Naive B cell (primary cell): ENCODE measurements at regions not wholly inside any gene's neighbourhood (a gene's known extent, or its start where the extent isn't known, plus 50 kb on each side); places are given as distances from the start of the nearest gene placed in this dataset.
A peak's percentile ranks its signal among the peaks of the same experiment; 100 is the strongest.

ENCODE experiments used
- ATAC-seq, 2 donors: fragments of 150-1000 bp; cut with Tn5 transposase; 2 replicates each; pipeline ENCODE4 v1.10.0; 2021; ENCODE audit warnings: low read depth in 2 of 2, mild to moderate bottlenecking in 2 of 2, moderate library complexity in 2 of 2
- DNase-seq: peaks from one replicate; pipeline ENCODE4 v3.0.0; 2022
- H3K27ac Mint-ChIP-seq, 6 donors: one replicate each; pipeline ENCODE4 v1.8.0; 2020 to 2022; ENCODE audit warnings: mild to moderate bottlenecking in 6 of 6, mixed read lengths in 6 of 6, moderate library complexity in 5 of 6, inconsistent platforms in 2 of 6
- H3K27me3 Mint-ChIP-seq, 3 donors: one replicate each; pipeline ENCODE4 v1.8.0; 2021 to 2022; ENCODE audit warnings: mixed read lengths in 3 of 3, mild to moderate bottlenecking in 1 of 3
- H3K36me3 Mint-ChIP-seq, 2 donors: one replicate each; pipeline ENCODE4 v1.8.0; 2020 to 2022; ENCODE audit warnings: mixed read lengths in 2 of 2, inconsistent platforms in 1 of 2, mild to moderate bottlenecking in 1 of 2
- H3K4me1 Mint-ChIP-seq, 3 donors: one replicate each; pipeline ENCODE4 v1.8.0; 2020 to 2022; ENCODE audit warnings: mixed read lengths in 3 of 3, inconsistent platforms in 1 of 3, mild to moderate bottlenecking in 1 of 3, moderate library complexity in 1 of 3
- H3K4me3 Mint-ChIP-seq, 8 donors: one replicate each; pipeline ENCODE4 v1.8.0; 2020 to 2022; ENCODE audit warnings: mild to moderate bottlenecking in 8 of 8, mixed read lengths in 8 of 8, moderate library complexity in 8 of 8, inconsistent platforms in 2 of 8
- H3K9me3 Mint-ChIP-seq, 7 donors: one replicate each; pipeline ENCODE4 v1.8.0; 2020 to 2022; ENCODE audit warnings: mixed read lengths in 7 of 7, mild to moderate bottlenecking in 5 of 7, inconsistent platforms in 2 of 7, moderate library complexity in 1 of 7

DNA sequence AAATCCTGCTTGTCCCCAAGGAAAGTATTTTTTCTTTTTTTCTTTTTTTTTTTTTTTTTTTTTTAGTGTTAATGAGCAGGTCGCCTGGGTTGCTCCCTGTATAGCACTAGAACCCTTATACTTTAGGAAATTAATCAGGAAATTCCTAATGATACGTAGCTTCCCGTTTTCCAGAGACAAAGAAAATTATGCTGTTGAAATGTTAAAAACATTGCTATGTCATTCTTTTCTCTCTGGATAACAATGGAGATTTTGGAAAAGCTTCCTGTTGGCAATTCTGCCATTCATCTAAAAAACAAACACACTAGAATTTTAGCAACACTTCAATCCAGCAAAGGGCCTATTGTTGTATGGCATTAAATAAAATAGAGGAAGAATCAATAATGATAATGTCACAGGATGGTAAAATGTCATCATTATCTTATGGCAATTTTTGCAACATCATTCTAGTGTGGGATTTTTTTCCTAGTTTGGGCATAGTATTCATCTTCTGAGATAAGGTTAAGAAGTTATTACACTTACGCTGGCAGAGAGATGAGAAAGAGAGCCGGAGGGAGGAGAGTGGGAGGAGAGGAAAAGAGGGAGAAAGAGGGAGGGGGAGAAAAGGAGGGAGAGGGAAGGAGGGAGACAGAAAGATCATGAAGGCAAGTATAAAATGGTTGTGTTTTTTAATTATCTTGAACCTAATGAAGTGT is 315.8 kb upstream of the PDE4D start:
- Mint-ChIP-seq H3K9me3 (no peaks in the 10 kb centered on the region), H3K27ac (peak overlapping the region in 1 of 6 donors; percentile 70), H3K27me3 (no peaks in the 10 kb centered on the region), H3K36me3 (no peaks in the 10 kb centered on the region), H3K4me1 (peaks cover 26 to 36% (median 32%) of the 10 kb centered on the region in 3 donors), H3K4me3 (no peak overlapping the region)
- DNase-seq (no peak), ATAC-seq (no peak)

- Mint-ChIP-seq H3K36me3 (no peaks in the 10 kb centered on the region), H3K27me3 (no peaks in the 10 kb centered on the region), H3K9me3 (no peaks in the 10 kb centered on the region), H3K4me1 (peaks cover 26 to 36% (median 32%) of the 10 kb centered on the region in 3 donors), H3K4me3 (no peak overlapping the region), H3K27ac (no peak overlapping the region)
- no peak for DNase-seq
- no peak for ATAC-seq
These were observed 315.2 kb upstream of the PDE4D start for GRCh38 chr5:60208716-60209115.

DNA sequence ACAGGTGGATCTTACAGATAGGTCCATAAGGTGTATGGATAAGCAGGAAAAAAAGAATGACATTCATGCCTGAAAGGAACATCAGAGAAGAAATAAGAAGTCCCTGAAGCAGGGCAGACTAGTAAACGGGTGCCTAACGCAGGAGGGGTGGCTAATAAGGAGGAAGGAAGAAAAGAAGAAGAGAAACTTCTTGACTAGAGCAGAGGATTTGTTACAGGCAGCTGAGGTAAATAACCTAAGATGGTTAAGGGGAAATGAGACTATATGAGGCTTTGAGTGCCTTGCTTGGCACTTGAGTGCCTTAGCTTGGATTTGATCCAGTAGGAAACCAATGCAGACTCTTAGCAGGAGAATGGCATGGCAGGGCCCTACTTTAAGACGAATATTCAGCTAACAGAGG is 313.5 kb upstream of the PDE4D start:
- no peaks in the 10 kb centered on the region for H3K27me3 Mint-ChIP-seq
- H3K27ac Mint-ChIP-seq = peak overlapping the region; percentile 0 to 89 (median 17)
- peak; percentile 100 for ATAC-seq
- H3K9me3 Mint-ChIP-seq = no peaks in the 10 kb centered on the region
- H3K4me1 Mint-ChIP-seq = peaks cover 26 to 36% (median 32%) of the 10 kb centered on the region in 3 donors
- no peaks in the 10 kb centered on the region for H3K36me3 Mint-ChIP-seq
- H3K4me3 Mint-ChIP-seq = peak overlapping the region in 2 of 8 donors; percentile 32 to 43
- DNase-seq = peak; percentile 64

- Mint-ChIP-seq H3K36me3 (no peaks in the 10 kb centered on the region), H3K4me3 (no peak overlapping the region), H3K4me1 (peaks cover 26 to 36% (median 32%) of the 10 kb centered on the region in 3 donors), H3K9me3 (no peaks in the 10 kb centered on the region), H3K27me3 (no peaks in the 10 kb centered on the region), H3K27ac (peak overlapping the region in 1 of 6 donors; percentile 79)
- no peak for ATAC-seq
- DNase-seq = no peak
These were observed 312.7 kb upstream of the PDE4D start for GRCh38 chr5:60206234-60206633.

DNA sequence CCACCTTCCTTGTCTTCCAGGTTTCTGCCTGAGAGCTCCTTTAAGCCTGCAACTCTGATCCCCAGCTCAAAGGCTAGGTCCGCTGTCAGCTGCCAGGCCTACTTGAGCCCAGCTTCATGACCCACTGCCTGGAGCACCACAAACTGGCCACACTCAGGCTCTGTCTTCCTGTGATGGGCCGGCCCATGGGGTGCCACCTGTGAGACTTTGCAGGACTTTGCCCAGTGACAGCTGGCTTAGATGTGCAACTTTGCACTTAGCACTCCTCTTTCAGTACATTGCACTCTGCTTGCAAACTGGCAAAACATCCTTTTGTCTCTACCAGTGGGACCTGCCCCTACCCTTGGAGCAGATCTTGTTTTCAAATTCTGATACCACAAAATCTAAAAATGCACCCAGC is 311.5 kb upstream of the PDE4D start:
- DNase-seq = no peak
- Mint-ChIP-seq H3K4me3 (peak overlapping the region in 2 of 8 donors; percentile 6 to 7), H3K27ac (peak overlapping the region in 1 of 6 donors; percentile 17), H3K27me3 (no peaks in the 10 kb centered on the region), H3K36me3 (no peaks in the 10 kb centered on the region), H3K4me1 (peaks cover 26 to 36% (median 32%) of the 10 kb centered on the region in 3 donors), H3K9me3 (peaks cover 0 to 6% (median 0%) of the 10 kb centered on the region in 7 donors)
- ATAC-seq = no peak

DNA sequence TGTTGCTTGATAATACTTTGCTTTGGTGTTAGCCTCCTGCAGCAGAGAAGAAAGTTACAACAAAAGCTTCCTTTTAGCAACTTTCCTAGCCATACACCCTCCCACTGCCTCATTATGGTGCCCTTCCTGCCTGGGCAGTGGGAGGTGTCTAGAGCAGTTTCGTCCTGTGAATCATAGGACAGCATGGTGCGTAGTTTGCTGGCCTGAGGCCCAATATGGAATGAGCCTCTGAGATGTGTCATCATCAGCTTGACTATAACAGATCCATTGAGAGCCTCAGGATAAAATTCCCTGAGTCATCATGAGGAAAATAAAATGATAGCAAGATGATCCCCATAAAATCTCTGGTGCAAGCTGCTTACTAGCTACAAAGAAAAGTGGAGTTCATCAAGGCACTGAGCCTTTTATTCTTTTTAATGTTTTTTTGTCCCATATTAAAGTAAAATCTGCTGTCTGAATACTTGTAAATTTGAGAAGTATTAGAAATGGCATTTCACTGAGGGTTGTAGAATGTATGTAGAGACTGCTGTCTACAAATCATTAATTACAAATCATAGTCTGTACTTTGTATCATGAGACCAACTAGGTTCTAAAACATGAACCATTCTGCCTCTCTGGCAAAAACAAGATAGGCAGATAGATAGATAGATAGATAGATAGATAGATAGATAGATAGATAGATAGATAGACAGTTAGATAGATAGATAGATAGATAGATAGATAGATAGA is 303.0 kb upstream of the PDE4D start:
- Mint-ChIP-seq H3K36me3 (no peaks in the 10 kb centered on the region), H3K9me3 (peaks cover 0 to 6% (median 2%) of the 10 kb centered on the region in 7 donors), H3K4me1 (no peaks in the 10 kb centered on the region), H3K27ac (peak overlapping the region in 1 of 6 donors; percentile 30), H3K27me3 (no peaks in the 10 kb centered on the region), H3K4me3 (no peak overlapping the region)
- no peak for ATAC-seq
- no peak for DNase-seq

GRCh38 chr5:60195551-60195950 is 302.0 kb upstream of the PDE4D start:
- Mint-ChIP-seq H3K27me3 (no peaks in the 10 kb centered on the region), H3K4me3 (no peak overlapping the region), H3K9me3 (peaks cover 0 to 7% (median 3%) of the 10 kb centered on the region in 7 donors), H3K27ac (no peak overlapping the region), H3K36me3 (no peaks in the 10 kb centered on the region), H3K4me1 (no peaks in the 10 kb centered on the region)
- ATAC-seq = no peak
- no peak for DNase-seq

DNA sequence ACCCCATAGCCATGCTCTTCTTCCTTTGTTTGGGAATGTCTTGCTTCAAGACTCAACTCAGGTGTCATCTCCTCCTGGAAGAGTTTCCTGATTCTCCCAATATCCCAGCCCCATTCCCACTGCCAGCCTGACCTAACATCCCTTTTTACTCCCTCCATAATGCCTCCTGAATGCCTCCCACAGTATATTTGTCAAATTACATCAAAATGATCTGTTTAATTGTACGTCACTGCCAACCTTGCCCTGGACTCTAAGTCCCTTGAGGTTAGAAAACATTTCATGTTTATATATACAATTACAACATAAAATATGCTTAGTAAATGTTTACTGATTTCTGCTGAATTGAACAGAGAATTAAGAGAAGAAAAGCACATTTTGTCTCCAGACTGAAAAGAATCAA is 301.6 kb upstream of the PDE4D start:
- no peak for ATAC-seq
- H3K4me1 Mint-ChIP-seq = no peaks in the 10 kb centered on the region
- H3K9me3 Mint-ChIP-seq = peaks cover 0 to 7% (median 2%) of the 10 kb centered on the region in 7 donors
- H3K27me3 Mint-ChIP-seq = no peaks in the 10 kb centered on the region
- no peak for DNase-seq
- H3K36me3 Mint-ChIP-seq = no peaks in the 10 kb centered on the region
- H3K27ac Mint-ChIP-seq = peak overlapping the region in 1 of 6 donors; percentile 2
- no peak overlapping the region for H3K4me3 Mint-ChIP-seq

DNA sequence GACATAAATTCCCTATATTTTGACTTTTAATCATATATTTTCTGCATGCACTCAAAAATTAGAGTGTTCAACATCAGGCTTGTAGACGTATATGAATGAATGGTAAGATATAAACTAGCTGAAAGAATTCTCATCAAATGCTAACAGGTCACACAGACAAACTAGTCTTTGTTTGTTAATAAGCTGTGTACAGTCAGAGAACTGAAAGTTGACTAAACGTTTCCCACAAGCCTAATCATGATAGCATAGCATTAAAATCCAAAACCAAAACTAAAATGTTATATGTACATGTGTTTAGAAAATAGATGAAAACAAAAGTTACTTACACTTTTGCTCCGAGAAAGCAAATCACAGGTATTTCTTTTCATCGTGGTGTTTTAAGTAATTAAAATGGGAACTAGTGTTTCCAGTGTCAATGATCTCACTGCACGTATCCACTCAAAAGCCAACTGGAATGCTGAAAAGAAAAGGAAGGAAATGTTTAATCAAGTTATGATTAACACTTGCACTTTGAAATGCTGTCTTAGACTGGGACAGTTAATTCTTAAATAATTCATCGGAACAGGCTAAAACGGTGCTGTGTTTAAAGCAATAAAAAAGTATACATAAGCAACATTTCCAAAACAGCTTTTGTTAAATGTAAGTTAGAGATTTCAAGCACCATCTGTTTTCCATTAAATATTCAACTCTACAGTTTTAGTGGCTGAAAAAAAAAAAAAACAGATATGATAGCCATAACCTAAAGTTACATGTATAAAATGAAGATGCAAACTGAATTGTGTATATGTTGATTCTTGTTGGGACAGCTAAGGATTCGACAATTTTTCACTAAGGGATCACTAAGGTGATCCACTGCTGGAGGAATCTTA is 291.9 kb upstream of the PDE4D start:
- H3K4me1 Mint-ChIP-seq = no peaks in the 10 kb centered on the region
- H3K27me3 Mint-ChIP-seq = no peaks in the 10 kb centered on the region
- DNase-seq = no peak
- H3K36me3 Mint-ChIP-seq = no peaks in the 10 kb centered on the region
- H3K9me3 Mint-ChIP-seq = peaks cover 0 to 8% (median 2%) of the 10 kb centered on the region in 7 donors
- H3K27ac Mint-ChIP-seq = no peak overlapping the region
- no peak for ATAC-seq
- no peak overlapping the region for H3K4me3 Mint-ChIP-seq

DNA sequence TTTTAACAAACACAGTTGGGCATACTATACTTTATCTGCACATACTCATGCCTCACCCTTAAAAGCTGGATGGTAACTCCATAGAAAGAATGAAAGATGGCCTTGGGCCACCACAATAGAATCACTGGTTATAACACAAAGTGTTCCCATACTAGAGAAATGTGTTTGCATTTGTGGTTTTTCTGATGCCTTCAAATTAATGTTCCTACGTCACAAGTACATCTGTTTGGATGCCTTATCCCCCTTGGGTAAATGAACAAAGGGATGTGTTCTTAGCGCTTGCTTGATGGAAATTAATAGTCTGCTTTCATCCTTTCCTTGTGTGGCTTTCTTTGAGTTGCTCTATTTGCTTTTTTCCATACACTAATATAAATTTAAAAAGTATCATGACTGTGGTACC is 291.1 kb upstream of the PDE4D start:
- Mint-ChIP-seq H3K27me3 (no peaks in the 10 kb centered on the region), H3K4me3 (no peak overlapping the region), H3K36me3 (no peaks in the 10 kb centered on the region), H3K4me1 (no peaks in the 10 kb centered on the region), H3K9me3 (peaks cover 0 to 8% (median 2%) of the 10 kb centered on the region in 7 donors), H3K27ac (no peak overlapping the region)
- DNase-seq (no peak), ATAC-seq (peak in 1 of 2 donors; percentile 18)

GRCh38 chr5:60183881-60184280 is 290.4 kb upstream of the PDE4D start:
- H3K4me1 Mint-ChIP-seq = no peaks in the 10 kb centered on the region
- H3K36me3 Mint-ChIP-seq = no peaks in the 10 kb centered on the region
- no peak overlapping the region for H3K4me3 Mint-ChIP-seq
- DNase-seq (no peak), ATAC-seq (peak; percentile 23 to 30)
- H3K27me3 Mint-ChIP-seq = no peaks in the 10 kb centered on the region
- H3K9me3 Mint-ChIP-seq = peaks cover 0 to 8% (median 2%) of the 10 kb centered on the region in 7 donors
- H3K27ac Mint-ChIP-seq = no peak overlapping the region

DNA sequence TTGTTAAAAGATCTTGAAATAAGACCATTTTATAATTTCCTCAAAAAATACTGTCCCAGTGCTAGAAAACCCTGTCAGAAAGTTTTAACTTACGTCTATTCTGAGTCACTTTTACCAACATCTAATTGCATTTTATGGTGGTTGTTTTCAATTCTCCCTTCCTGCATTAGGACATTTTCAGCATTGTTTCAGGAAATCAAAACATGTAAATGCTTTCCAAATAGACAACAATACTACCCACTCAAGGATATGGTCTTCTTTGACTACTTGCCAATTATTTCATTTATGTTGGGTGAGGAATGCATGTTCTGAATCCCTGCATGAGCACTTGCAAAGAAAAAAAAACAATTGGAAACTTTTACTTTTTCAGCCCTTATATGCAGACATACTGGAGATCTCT is 284.6 kb upstream of the PDE4D start:
- Mint-ChIP-seq H3K9me3 (peaks cover 6 to 30% (median 22%) of the 10 kb centered on the region in 7 donors), H3K4me3 (no peak overlapping the region), H3K36me3 (peaks cover 10 to 17% of the 10 kb centered on the region in 2 donors), H3K27ac (no peak overlapping the region), H3K27me3 (no peaks in the 10 kb centered on the region), H3K4me1 (no peaks in the 10 kb centered on the region)
- no peak for DNase-seq
- no peak for ATAC-seq

DNA sequence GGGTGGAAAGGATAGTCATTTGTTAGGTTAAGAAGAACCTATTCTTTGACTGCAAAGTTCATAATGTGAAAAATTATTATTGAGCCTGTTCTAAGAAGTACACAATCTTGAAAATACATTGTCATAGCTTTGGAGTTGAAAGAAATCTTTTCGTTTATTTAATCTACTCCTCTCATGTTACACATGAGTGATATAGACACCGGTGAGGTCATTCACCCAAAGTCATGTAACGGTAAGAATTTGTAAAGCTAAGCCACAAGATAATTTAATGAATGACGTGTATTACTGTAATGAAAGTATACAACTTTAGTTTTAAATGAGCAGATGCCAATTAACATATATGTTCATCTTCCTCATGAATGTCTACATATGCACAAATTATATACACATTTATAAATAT is 284.1 kb upstream of the PDE4D start:
- H3K36me3 Mint-ChIP-seq = peaks cover 10 to 17% of the 10 kb centered on the region in 2 donors
- no peak for DNase-seq

More for the DNA sequence above, 284.1 kb upstream of the PDE4D start:
- no peak overlapping the region for H3K27ac Mint-ChIP-seq
- H3K27me3 Mint-ChIP-seq = no peaks in the 10 kb centered on the region
- peaks cover 6 to 30% (median 22%) of the 10 kb centered on the region in 7 donors for H3K9me3 Mint-ChIP-seq
- no peak for ATAC-seq
- H3K4me1 Mint-ChIP-seq = no peaks in the 10 kb centered on the region
- H3K4me3 Mint-ChIP-seq = no peak overlapping the region
